HEK293 (cell line): ENCODE measurements at regions not wholly inside any gene's neighbourhood (a gene's known extent, or its start where the extent isn't known, plus 50 kb on each side); places are given as distances from the start of the nearest gene placed in this dataset.

ENCODE experiments used
- CTCF ChIA-PET: fragments of 350-600 bp; formaldehyde crosslinking; extraction: SDS; loops from one replicate; lab custom pipeline; 2021; ENCODE audit warnings: antibody characterized with exemption; lab: Yijun Ruan, JAX
- POLR2A ChIA-PET: fragments of 300-600 bp; formaldehyde crosslinking; extraction: SDS; loops from one replicate; lab custom pipeline; 2020; ENCODE audit warnings: antibody characterized with exemption, inconsistent platforms; lab: Yijun Ruan, JAX
- H3K27ac ChIP-seq: fragments of 200-500 bp; sonication (Bioruptor generic); 2 replicates; pipeline ENCODE4 v1.5.1; 2014; ENCODE audit warnings: low read depth, low read length, control low read depth, inconsistent platforms; ENCODE audit errors: extremely low read depth
- H3K36me3 ChIP-seq, 2 experiments: fragments of 200-500 bp in 1 of 2; sonication (Bioruptor generic) in 1 of 2; 1 replicate in 1 of 2; 2 replicates in 1 of 2; pipeline ENCODE4 v1.5.1; 2014 to 2017; ENCODE audit warnings: inconsistent platforms in 2 of 2, low read length in 2 of 2; ENCODE audit not compliant: control insufficient read depth in 2 of 2, insufficient read depth in 1 of 2
- H3K4me1 ChIP-seq: fragments of 200-500 bp; sonication (Bioruptor generic); 2 replicates; pipeline ENCODE4 v1.5.1; 2014; ENCODE audit warnings: mild to moderate bottlenecking, low read length, inconsistent platforms; ENCODE audit not compliant: control insufficient read depth, insufficient read depth
- H3K4me3 ChIP-seq: 2 replicates; pipeline ENCODE4 v1.5.1; 2011; ENCODE audit warnings: low read depth, mild to moderate bottlenecking, control low read depth, low read length, moderate library complexity
- H3K9me3 ChIP-seq: fragments of 200-500 bp; sonication (Bioruptor generic); 2 replicates; pipeline ENCODE4 v1.5.1; 2014; ENCODE audit warnings: low read depth, low read length, inconsistent platforms; ENCODE audit not compliant: control insufficient read depth, insufficient read depth
- GLI4 ChIP-seq: fragments of 450-650 bp; formaldehyde crosslinking; IDR thresholded peaks from 2 replicates; pipeline ENCODE4 v1.5.1; 2016; ENCODE audit warnings: missing biosample characterization, missing genetic modification characterization
- GLIS1 ChIP-seq: fragments of 450-650 bp; formaldehyde crosslinking; IDR thresholded peaks from 2 replicates; pipeline ENCODE4 v1.5.1; 2016; ENCODE audit warnings: missing biosample characterization, missing genetic modification characterization
- HOXD13 ChIP-seq: sonication (generic); formaldehyde crosslinking; IDR thresholded peaks from 2 replicates; pipeline ENCODE4 v1.8.0; 2022; ENCODE audit warnings: missing genetic modification reagents, borderline replicate concordance
- KLF10 ChIP-seq: fragments of 450-650 bp; IDR thresholded peaks from 2 replicates; pipeline ENCODE4 v1.5.1; 2018; ENCODE audit warnings: missing biosample characterization, mild to moderate bottlenecking, missing genetic modification characterization
- KLF8 ChIP-seq: fragments of 450-650 bp; formaldehyde crosslinking; IDR thresholded peaks from 2 replicates; pipeline ENCODE4 v1.5.1; 2016; ENCODE audit warnings: missing biosample characterization, missing genetic modification characterization
- MEIS1 ChIP-seq: sonication (generic); formaldehyde crosslinking; IDR thresholded peaks from 2 replicates; pipeline ENCODE4 v1.8.1; 2022; ENCODE audit warnings: missing genetic modification reagents, mild to moderate bottlenecking, borderline replicate concordance
- OVOL3 ChIP-seq: fragments of 450-650 bp; formaldehyde crosslinking; IDR thresholded peaks from 2 replicates; pipeline ENCODE4 v1.5.1; 2016; ENCODE audit warnings: missing biosample characterization, missing genetic modification characterization
- PRDM1 ChIP-seq: fragments of 450-650 bp; formaldehyde crosslinking; IDR thresholded peaks from 2 replicates; pipeline ENCODE4; 2016; ENCODE audit warnings: missing biosample characterization, missing genetic modification characterization
- SALL2 ChIP-seq: fragments of 450-650 bp; formaldehyde crosslinking; IDR thresholded peaks from 2 replicates; pipeline ENCODE4 v1.5.0; 2017; ENCODE audit warnings: missing biosample characterization, mild to moderate bottlenecking, missing genetic modification characterization, borderline replicate concordance
- SP3 ChIP-seq: fragments of 450-650 bp; formaldehyde crosslinking; IDR thresholded peaks from 2 replicates; pipeline ENCODE4 v1.5.1; 2016; ENCODE audit warnings: missing biosample characterization, missing genetic modification characterization
- SP7 ChIP-seq: fragments of 450-650 bp; formaldehyde crosslinking; IDR thresholded peaks from 2 replicates; pipeline ENCODE4 v1.5.1; 2016; ENCODE audit warnings: missing biosample characterization, missing genetic modification characterization
- ZBTB48 ChIP-seq: fragments of 450-650 bp; formaldehyde crosslinking; IDR thresholded peaks from 2 replicates; pipeline ENCODE4 v1.5.1; 2016; ENCODE audit warnings: missing biosample characterization, missing genetic modification characterization
- ZNF146 ChIP-seq: fragments of 450-650 bp; formaldehyde crosslinking; IDR thresholded peaks from 2 replicates; pipeline ENCODE4 v1.5.1; 2016; ENCODE audit warnings: missing biosample characterization, missing genetic modification characterization
- ZNF155 ChIP-seq: fragments of 450-650 bp; formaldehyde crosslinking; IDR thresholded peaks from 2 replicates; pipeline ENCODE4 v1.5.1; 2016; ENCODE audit warnings: missing biosample characterization, missing genetic modification characterization
- ZNF239 ChIP-seq: fragments of 450-650 bp; formaldehyde crosslinking; IDR thresholded peaks from 2 replicates; pipeline ENCODE4 v1.5.1; 2016; ENCODE audit warnings: missing biosample characterization, missing genetic modification characterization
- ZNF266 ChIP-seq: fragments of 450-650 bp; formaldehyde crosslinking; IDR thresholded peaks from 2 replicates; pipeline ENCODE4 v1.5.1; 2016; ENCODE audit warnings: missing biosample characterization, missing genetic modification characterization, low read depth
- ZNF433 ChIP-seq: fragments of 450-650 bp; formaldehyde crosslinking; IDR thresholded peaks from 2 replicates; pipeline ENCODE4 v1.5.1; 2016; ENCODE audit warnings: missing biosample characterization, missing genetic modification characterization, low read depth
- ZNF529 ChIP-seq: fragments of 450-650 bp; formaldehyde crosslinking; IDR thresholded peaks from 2 replicates; pipeline ENCODE4 v1.5.1; 2017; ENCODE audit warnings: missing genetic modification characterization, missing biosample characterization; ENCODE audit not compliant: insufficient replicate concordance
- ZNF623 ChIP-seq: fragments of 450-650 bp; formaldehyde crosslinking; IDR thresholded peaks from 2 replicates; pipeline ENCODE4 v1.5.1; 2016; ENCODE audit warnings: missing biosample characterization, missing genetic modification characterization
- ZNF629 ChIP-seq: fragments of 450-650 bp; formaldehyde crosslinking; IDR thresholded peaks from 2 replicates; pipeline ENCODE4 v1.5.1; 2017; ENCODE audit warnings: missing biosample characterization, missing genetic modification characterization
- ZNF670 ChIP-seq: fragments of 450-650 bp; formaldehyde crosslinking; IDR thresholded peaks from 2 replicates; pipeline ENCODE4 v1.5.1; 2016; ENCODE audit warnings: missing biosample characterization, missing genetic modification characterization, low read depth
- TF ChIP-seq, protein P1 (sequence below): sonication (generic); formaldehyde crosslinking; IDR thresholded peaks from 2 replicates; pipeline ENCODE4 v1.8.1; 2022; ENCODE audit warnings: mild to moderate bottlenecking, moderate library complexity, missing genetic modification reagents
- TF ChIP-seq, protein P2 (sequence below): fragments of 450-650 bp; formaldehyde crosslinking; IDR thresholded peaks from 2 replicates; pipeline ENCODE4 v1.5.1; 2016; ENCODE audit warnings: missing biosample characterization, missing genetic modification characterization
- TF ChIP-seq, protein P3 (sequence below): fragments of 450-650 bp; IDR thresholded peaks from 2 replicates; pipeline ENCODE4 v1.5.1; 2018; ENCODE audit warnings: missing biosample characterization, missing genetic modification characterization
- TF ChIP-seq, protein P4 (sequence below): fragments of 450-650 bp; formaldehyde crosslinking; IDR thresholded peaks from 2 replicates; pipeline ENCODE4 v1.5.1; 2016; ENCODE audit warnings: missing biosample characterization, missing genetic modification characterization

DNA sequence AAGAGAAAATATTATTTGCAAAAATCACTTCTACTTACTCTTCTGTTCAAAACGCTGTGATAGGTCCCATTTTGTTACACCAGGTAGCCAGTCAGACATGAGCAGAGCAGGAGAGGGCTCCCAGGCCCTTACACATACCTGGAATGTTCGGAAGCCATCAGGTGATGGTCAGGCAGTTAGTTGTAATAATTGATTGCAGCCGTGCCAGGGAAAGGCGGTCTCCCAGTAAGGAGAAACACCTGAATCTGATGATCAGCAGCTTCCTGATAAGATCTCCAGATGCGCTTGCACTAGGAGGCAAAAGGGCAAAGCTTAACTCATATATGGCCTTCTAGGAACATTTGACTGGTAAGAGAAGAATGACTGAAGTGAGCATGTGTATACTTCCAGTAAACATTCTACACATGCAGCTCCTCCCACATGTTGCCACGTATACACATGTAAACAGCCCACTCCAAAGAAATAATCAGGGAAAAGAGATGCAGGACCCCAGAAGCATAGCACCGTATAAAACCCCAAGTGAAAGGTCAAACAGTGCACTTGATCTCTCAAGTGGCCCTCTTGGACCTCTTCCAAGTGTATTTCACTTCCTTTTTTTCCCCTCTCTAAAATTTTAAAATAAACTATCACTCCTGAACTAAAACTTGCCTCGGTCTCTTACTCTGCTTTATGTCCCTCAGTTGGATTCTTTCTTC, 1338.0 kb downstream of the FSTL5 start (continued):
- no peak for TF ChIP-seq HOXD13 (CRISPR knock-in tag)
- TF ChIP-seq, all 188 proteins: peak for 0

DNA sequence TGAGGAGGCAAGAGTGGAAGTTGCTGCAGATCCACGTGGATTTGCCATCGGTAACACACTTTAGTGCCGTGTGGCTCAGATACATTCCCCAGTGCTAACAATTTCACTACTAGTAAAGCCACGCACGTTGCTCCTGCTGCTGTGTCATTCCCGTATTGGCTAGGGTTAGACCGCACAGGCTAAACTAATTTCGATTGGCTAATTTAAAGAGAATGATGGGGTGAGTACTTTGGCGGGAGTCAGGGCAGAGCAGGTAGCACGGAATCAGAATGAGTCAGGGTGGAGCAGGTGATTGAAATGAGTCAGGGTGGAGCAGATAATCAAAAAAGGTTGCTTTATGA, 1337.5 kb downstream of the FSTL5 start:
- CTCF ChIA-PET: no interaction called here
- Histone ChIP-seq H3K36me3 (no peaks in the 10 kb centered on the region), H3K4me3 (no peak overlapping the region), H3K9me3 (no peaks in the 10 kb centered on the region), H3K4me1 (no peaks in the 10 kb centered on the region), H3K27ac (no peak overlapping the region)
- POLR2A ChIA-PET: no interaction called here
- TF ChIP-seq ZNF623 (tag by site-specific recombination): no peak
- no peak for TF ChIP-seq KLF10 (tag by site-specific recombination)
- no peak for TF ChIP-seq ZNF239 (tag by site-specific recombination)
- TF ChIP-seq, protein P1, sequence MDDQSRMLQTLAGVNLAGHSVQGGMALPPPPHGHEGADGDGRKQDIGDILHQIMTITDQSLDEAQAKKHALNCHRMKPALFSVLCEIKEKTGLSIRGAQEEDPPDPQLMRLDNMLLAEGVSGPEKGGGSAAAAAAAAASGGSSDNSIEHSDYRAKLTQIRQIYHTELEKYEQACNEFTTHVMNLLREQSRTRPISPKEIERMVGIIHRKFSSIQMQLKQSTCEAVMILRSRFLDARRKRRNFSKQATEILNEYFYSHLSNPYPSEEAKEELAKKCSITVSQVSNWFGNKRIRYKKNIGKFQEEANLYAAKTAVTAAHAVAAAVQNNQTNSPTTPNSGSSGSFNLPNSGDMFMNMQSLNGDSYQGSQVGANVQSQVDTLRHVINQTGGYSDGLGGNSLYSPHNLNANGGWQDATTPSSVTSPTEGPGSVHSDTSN: no peak
- no peak for TF ChIP-seq ZNF266 (tag by site-specific recombination)
- TF ChIP-seq, protein P2, sequence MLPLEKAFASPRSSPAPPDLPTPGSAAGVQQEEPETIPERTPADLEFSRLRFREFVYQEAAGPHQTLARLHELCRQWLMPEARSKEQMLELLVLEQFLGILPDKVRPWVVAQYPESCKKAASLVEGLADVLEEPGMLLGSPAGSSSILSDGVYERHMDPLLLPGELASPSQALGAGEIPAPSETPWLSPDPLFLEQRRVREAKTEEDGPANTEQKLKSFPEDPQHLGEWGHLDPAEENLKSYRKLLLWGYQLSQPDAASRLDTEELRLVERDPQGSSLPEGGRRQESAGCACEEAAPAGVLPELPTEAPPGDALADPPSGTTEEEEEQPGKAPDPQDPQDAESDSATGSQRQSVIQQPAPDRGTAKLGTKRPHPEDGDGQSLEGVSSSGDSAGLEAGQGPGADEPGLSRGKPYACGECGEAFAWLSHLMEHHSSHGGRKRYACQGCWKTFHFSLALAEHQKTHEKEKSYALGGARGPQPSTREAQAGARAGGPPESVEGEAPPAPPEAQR (tag by site-specific recombination): no peak
- TF ChIP-seq, protein P3, sequence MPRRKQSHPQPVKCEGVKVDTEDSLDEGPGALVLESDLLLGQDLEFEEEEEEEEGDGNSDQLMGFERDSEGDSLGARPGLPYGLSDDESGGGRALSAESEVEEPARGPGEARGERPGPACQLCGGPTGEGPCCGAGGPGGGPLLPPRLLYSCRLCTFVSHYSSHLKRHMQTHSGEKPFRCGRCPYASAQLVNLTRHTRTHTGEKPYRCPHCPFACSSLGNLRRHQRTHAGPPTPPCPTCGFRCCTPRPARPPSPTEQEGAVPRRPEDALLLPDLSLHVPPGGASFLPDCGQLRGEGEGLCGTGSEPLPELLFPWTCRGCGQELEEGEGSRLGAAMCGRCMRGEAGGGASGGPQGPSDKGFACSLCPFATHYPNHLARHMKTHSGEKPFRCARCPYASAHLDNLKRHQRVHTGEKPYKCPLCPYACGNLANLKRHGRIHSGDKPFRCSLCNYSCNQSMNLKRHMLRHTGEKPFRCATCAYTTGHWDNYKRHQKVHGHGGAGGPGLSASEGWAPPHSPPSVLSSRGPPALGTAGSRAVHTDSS: no peak
- TF ChIP-seq KLF8: no peak

DNA sequence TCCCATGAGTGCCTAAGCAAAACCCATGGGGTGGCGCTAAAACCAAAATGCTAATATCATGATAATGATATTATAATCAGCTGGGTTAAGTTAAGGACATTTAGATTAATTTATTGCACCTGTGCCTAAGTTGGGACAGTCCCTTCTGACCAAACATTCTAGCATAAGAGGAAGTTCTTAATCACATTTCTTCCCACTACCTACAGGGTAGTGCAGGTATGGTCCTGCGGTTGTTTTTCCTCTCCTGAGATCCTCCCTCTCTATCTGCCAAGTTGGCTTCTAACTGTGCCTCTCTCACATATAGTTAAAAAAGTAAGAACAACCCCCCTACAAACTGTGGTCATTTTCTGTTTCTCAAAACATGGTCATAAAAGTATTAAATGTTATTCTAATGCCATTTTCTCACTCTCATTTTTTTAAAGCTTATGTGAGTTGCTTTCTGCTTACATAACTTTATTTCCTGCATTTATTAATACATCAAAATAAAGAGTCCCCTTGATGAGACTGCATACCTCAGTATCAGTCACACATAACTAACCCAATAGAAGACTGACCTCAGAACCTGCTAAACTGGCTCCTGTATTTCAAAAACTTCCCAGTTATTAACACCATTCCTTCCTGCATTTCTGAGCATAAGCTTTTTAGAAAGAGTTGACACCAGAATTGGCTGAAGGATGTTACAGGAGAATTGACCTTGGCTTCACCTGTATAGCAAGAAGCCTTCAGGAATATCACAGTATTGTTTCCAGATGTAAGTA, 1332.5 kb downstream of the FSTL5 start:
- TF ChIP-seq ZNF670 (tag by site-specific recombination) (no peak), MEIS1 (CRISPR knock-in tag) (no peak), SP7 (tag by site-specific recombination) (no peak), ZNF155 (tag by site-specific recombination) (no peak), ZNF529 (tag by site-specific recombination) (no peak), ZBTB48 (tag by site-specific recombination) (no peak)
- TF ChIP-seq, all 188 proteins: peak for 0
- Histone ChIP-seq H3K4me3 (no peak overlapping the region), H3K27ac (no peak overlapping the region), H3K9me3 (no peaks in the 10 kb centered on the region), H3K4me1 (no peaks in the 10 kb centered on the region), H3K36me3 (no peaks in the 10 kb centered on the region)
- ChIA-PET POLR2A (no interaction called here), CTCF (interaction anchor here (0.9 kb wide), 1 partner anchor 22 kb away, joined by 3 read pairs; no protein-coding TSS in a partner anchor)

DNA sequence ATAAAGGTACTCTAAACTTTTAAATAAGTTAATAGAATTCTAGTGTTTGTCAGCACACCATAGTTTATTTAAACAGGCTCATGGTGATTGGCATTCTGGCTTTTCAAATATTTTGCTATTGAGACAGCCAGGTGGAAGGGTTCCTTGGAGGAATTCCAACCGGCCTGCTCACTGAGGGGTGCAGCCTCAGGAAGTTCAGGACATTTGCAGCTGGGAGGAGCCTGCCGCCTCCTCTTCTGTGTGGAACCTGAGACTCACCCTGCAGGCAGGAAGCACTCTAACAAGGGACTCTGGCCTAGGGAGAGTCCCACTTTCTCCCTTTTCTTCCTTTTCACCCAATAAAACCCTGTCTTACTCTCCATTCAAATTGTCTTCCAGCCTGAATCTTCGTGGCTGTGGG, 1328.0 kb downstream of the FSTL5 start:
- Histone ChIP-seq H3K27ac (no peak overlapping the region), H3K4me3 (no peak overlapping the region), H3K9me3 (no peaks in the 10 kb centered on the region), H3K36me3 (no peaks in the 10 kb centered on the region), H3K4me1 (no peaks in the 10 kb centered on the region)
- ChIA-PET POLR2A (no interaction called here), CTCF (no interaction called here)
- TF ChIP-seq OVOL3 (tag by site-specific recombination): no peak
- TF ChIP-seq GLI4 (tag by site-specific recombination): no peak
- TF ChIP-seq, protein P4, sequence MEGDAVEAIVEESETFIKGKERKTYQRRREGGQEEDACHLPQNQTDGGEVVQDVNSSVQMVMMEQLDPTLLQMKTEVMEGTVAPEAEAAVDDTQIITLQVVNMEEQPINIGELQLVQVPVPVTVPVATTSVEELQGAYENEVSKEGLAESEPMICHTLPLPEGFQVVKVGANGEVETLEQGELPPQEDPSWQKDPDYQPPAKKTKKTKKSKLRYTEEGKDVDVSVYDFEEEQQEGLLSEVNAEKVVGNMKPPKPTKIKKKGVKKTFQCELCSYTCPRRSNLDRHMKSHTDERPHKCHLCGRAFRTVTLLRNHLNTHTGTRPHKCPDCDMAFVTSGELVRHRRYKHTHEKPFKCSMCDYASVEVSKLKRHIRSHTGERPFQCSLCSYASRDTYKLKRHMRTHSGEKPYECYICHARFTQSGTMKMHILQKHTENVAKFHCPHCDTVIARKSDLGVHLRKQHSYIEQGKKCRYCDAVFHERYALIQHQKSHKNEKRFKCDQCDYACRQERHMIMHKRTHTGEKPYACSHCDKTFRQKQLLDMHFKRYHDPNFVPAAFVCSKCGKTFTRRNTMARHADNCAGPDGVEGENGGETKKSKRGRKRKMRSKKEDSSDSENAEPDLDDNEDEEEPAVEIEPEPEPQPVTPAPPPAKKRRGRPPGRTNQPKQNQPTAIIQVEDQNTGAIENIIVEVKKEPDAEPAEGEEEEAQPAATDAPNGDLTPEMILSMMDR: no peak
- TF ChIP-seq SP3 (tag by site-specific recombination): no peak
- no peak for TF ChIP-seq SALL2
- no peak for TF ChIP-seq ZNF155 (tag by site-specific recombination)
- TF ChIP-seq ZNF146 (tag by site-specific recombination): no peak
- no peak for TF ChIP-seq GLIS1 (tag by site-specific recombination)
- no peak for TF ChIP-seq PRDM1 (tag by site-specific recombination)
- TF ChIP-seq ZNF629: no peak
- no peak for TF ChIP-seq HOXD13 (CRISPR knock-in tag)
- TF ChIP-seq ZNF433 (tag by site-specific recombination): no peak
